ENCODE measurements at regions not wholly inside any gene's neighbourhood (a gene's known extent, or its start where the extent isn't known, plus 50 kb on each side); places are given as distances from the start of the nearest gene placed in this dataset.

GRCh38 chr9:26758655-26759054, 133.9 kb downstream of the CAAP1 start:
- no peak for DNase-seq (ENCODE audit: low spot score)
- Mint-ChIP-seq H3K4me3 (ENCODE audit: unreplicated experiment) (no peak overlapping the region), H3K9me3 (ENCODE audit: low read depth) (no peaks in the 10 kb centered on the region), H3K27ac (ENCODE audit: unreplicated experiment) (no peak overlapping the region), H3K27me3 (ENCODE audit: low read depth) (peaks cover 31% of the 10 kb centered on the region), H3K4me1 (ENCODE audit: low read depth) (no peaks in the 10 kb centered on the region), H3K36me3 (ENCODE audit: low read depth) (no peaks in the 10 kb centered on the region)
- no peak for TF ChIP-seq CTCF (IDR thresholded peaks at IDR 0.05)

- H3K9me3 Mint-ChIP-seq (ENCODE audit: low read depth): no peaks in the 10 kb centered on the region
- no peak overlapping the region for H3K4me3 Mint-ChIP-seq (ENCODE audit: unreplicated experiment)
- no peaks in the 10 kb centered on the region for H3K4me1 Mint-ChIP-seq (ENCODE audit: low read depth)
- no peak for TF ChIP-seq CTCF (IDR thresholded peaks at IDR 0.05)
- no peak overlapping the region for H3K27ac Mint-ChIP-seq (ENCODE audit: unreplicated experiment)
- no peak for DNase-seq (ENCODE audit: low spot score)
- H3K27me3 Mint-ChIP-seq (ENCODE audit: low read depth): peaks cover 20% of the 10 kb centered on the region
- H3K36me3 Mint-ChIP-seq (ENCODE audit: low read depth): no peaks in the 10 kb centered on the region
Measured at GRCh38 chr9:26756881-26757280, 135.7 kb downstream of the CAAP1 start.

DNA sequence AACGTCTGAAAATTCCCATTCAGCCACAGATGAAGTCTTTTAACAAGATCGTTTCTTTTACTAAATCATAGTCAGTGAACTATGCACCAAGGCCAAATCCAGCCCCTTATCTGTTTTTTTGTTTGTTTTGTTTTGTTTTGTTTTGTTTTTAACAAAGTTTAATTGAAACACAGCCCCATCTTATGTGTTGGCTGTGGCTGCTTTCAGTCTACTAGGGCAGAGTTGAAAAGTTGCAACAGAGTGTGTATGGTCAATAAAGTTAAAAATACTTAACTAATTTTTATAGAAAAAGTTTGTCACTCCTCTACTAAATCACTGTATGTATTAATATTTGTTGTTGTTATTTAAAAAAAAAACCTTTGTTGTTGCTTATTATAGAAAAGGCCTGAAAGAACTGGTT, 137.1 kb downstream of the CAAP1 start:
- H3K27ac Mint-ChIP-seq (ENCODE audit: unreplicated experiment): no peak overlapping the region

GRCh38 chr9:26754509-26755164, 138.0 kb downstream of the CAAP1 start:
- Mint-ChIP-seq H3K36me3 (ENCODE audit: low read depth) (no peaks in the 10 kb centered on the region), H3K27me3 (ENCODE audit: low read depth) (peaks cover 19% of the 10 kb centered on the region), H3K9me3 (ENCODE audit: low read depth) (no peaks in the 10 kb centered on the region), H3K4me1 (ENCODE audit: low read depth) (no peaks in the 10 kb centered on the region), H3K27ac (ENCODE audit: unreplicated experiment) (no peak overlapping the region), H3K4me3 (ENCODE audit: unreplicated experiment) (no peak overlapping the region)
- TF ChIP-seq CTCF (IDR thresholded peaks at IDR 0.05): no peak
- no peak for DNase-seq (ENCODE audit: low spot score)

More for the DNA sequence above, 137.1 kb downstream of the CAAP1 start:
- Mint-ChIP-seq H3K4me1 (ENCODE audit: low read depth) (no peaks in the 10 kb centered on the region), H3K27me3 (ENCODE audit: low read depth) (peaks cover 20% of the 10 kb centered on the region), H3K36me3 (ENCODE audit: low read depth) (no peaks in the 10 kb centered on the region), H3K9me3 (ENCODE audit: low read depth) (no peaks in the 10 kb centered on the region), H3K4me3 (ENCODE audit: unreplicated experiment) (no peak overlapping the region)
- TF ChIP-seq CTCF (IDR thresholded peaks at IDR 0.05): no peak
- no peak for DNase-seq (ENCODE audit: low spot score)

GRCh38 chr9:26753971-26754370, 138.6 kb downstream of the CAAP1 start:
- no peak for DNase-seq (ENCODE audit: low spot score)
- Mint-ChIP-seq H3K4me1 (ENCODE audit: low read depth) (no peaks in the 10 kb centered on the region), H3K27me3 (ENCODE audit: low read depth) (peaks cover 16% of the 10 kb centered on the region), H3K27ac (ENCODE audit: unreplicated experiment) (no peak overlapping the region), H3K36me3 (ENCODE audit: low read depth) (no peaks in the 10 kb centered on the region), H3K4me3 (ENCODE audit: unreplicated experiment) (no peak overlapping the region), H3K9me3 (ENCODE audit: low read depth) (no peaks in the 10 kb centered on the region)
- TF ChIP-seq CTCF (IDR thresholded peaks at IDR 0.05): no peak
